AG10803 (cell line): ENCODE measurements at regions not wholly inside any gene's neighbourhood (a gene's known extent, or its start where the extent isn't known, plus 50 kb on each side); places are given as distances from the start of the nearest gene placed in this dataset.
"Not testable (repeated sequence)": the region's sequence is repeated elsewhere in the genome, so short reads cannot be mapped to it uniquely, and the experiment has no call there.

Experiments
- DNase-seq: peaks from one replicate; pipeline ENCODE4 v3.0.0; 2010; ENCODE audit warnings: low read depth
- H3K4me3 ChIP-seq: 2 replicates; pipeline ENCODE4 v1.5.1; 2011; ENCODE audit warnings: mild to moderate bottlenecking, low read length, control low read depth
- TF ChIP-seq, protein P1 (sequence below): conservative IDR thresholded peaks from 2 replicates; pipeline ENCODE4 v1.5.1; 2011; ENCODE audit warnings: mild to moderate bottlenecking, low read length, control low read depth, inconsistent platforms

GRCh38 chr10:45163315-45163975, 152.0 kb downstream of the OR13A1 start:
- TF ChIP-seq, protein P1, sequence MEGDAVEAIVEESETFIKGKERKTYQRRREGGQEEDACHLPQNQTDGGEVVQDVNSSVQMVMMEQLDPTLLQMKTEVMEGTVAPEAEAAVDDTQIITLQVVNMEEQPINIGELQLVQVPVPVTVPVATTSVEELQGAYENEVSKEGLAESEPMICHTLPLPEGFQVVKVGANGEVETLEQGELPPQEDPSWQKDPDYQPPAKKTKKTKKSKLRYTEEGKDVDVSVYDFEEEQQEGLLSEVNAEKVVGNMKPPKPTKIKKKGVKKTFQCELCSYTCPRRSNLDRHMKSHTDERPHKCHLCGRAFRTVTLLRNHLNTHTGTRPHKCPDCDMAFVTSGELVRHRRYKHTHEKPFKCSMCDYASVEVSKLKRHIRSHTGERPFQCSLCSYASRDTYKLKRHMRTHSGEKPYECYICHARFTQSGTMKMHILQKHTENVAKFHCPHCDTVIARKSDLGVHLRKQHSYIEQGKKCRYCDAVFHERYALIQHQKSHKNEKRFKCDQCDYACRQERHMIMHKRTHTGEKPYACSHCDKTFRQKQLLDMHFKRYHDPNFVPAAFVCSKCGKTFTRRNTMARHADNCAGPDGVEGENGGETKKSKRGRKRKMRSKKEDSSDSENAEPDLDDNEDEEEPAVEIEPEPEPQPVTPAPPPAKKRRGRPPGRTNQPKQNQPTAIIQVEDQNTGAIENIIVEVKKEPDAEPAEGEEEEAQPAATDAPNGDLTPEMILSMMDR: no peak
- H3K4me3 ChIP-seq: no peak overlapping the region
- no peak for DNase-seq

GRCh38 chr10:45175520-45176118, 139.8 kb downstream of the OR13A1 start:
- not testable (repeated sequence) for DNase-seq, H3K4me3 ChIP-seq

DNA sequence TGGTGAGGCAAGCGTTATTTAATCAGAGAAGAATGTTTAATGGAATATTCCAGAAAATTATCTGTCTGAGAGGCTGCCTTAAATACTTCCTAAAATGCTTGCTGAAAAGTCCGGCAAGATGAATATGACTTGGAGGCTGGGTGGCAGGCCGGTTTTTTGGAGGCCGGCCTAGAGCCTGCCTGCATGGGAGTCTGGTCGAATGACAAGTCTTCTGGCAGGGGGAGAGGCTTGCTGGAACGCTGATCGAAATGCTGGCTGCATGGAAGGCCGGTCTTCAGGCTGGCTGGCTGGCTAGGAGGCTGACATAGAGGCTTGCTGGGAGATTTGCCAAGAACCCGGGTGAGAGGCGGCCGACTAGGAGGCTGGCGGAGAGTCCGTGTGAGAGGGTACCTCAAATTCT, 135.7 kb downstream of the OR13A1 start:
- peak; percentile 19 for DNase-seq
- H3K4me3 ChIP-seq: no peak overlapping the region
- TF ChIP-seq, protein P1: no peak

DNA sequence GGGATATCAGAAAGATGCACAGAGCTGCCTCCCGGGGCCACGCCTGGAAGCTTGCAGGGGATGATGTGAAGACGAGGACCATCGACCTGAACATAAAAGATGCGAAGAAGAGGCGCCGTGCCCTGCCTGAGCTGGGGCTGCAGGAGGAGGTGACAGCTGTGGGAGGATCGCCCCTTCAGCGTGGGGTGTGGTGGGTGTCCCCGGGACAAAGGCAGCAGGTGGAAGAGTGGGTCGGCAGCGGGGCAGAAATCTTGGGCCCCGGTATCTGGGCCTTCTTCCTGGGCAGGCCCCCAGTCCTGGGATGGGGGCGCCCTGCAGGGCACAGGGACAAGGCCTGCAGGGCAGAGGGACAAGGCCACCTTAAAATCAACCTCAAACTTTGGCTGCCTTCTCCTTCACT, 134.9 kb downstream of the OR13A1 start:
- no peak for DNase-seq
- no peak overlapping the region for H3K4me3 ChIP-seq
- TF ChIP-seq, protein P1: no peak

DNA sequence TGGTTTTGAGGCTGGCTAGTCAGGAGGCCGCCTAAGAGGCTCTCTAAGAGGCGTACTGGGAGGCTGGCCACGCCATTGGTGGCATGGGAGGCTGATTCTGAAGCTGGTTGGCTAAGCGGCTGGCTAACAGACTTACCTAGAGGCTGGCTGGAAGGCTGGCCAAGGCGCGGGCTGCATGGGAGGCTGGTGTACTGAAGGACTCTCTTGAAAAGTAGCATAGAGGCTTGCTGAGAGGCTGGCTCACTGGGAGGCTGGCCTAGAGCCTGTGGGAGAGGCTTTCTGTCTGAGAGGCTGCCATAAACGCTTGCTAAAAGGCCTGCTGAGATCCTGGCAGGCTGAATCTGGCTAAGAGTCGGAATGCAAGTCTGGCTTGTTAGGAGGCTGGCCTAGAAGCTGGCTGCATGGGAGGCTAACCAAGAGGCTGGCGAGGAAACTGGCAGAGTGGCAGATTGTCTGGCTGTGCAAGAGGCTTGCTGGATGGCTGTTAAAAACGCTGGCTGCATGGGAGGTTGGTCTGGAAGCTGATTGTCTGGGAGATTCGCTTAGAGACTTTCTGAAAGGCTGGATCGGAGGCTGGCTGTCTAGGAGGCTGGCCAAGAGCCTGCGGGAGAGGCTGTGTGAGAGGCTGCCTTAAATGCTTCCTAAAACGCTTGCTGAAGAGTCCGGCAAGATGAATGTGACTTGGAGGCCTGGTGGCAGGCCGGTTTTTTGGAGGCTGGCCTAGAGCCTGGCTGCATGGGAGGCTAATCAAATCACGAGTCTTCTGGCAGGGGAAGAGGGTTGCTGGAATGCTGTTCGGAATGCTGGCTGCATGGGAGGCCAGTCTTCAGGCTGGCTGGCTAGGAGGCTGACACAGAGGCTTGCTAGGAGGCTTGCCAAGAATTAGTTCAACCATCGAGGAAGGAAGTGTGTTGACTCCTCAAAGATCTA, 134.2 kb downstream of the OR13A1 start:
- DNase-seq: peak; percentile 67
- TF ChIP-seq, protein P1: no peak
- no peak overlapping the region for H3K4me3 ChIP-seq

DNA sequence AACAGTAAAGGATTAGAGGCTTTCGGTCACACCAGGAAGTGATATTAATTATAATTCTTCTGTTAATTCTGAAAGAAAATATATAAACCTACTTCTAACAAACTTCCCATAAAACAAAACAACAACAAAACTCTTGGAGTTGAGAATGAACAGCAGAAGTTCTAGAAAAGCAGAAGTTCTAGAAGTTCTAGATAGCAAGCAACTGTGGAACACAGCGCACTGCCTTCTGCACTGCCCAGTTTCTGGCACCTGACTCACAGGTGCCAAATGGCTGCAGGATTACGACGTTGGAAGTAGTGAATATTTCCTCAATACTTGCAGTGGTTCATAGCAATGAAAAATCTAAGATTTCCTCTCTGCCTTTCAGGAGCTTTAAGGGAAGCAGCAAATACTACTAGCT, 132.2 kb downstream of the OR13A1 start:
- TF ChIP-seq, protein P1: no peak
- H3K4me3 ChIP-seq: no peak overlapping the region
- DNase-seq: no peak

GRCh38 chr10:45197816-45198485, 117.5 kb downstream of the OR13A1 start:
- no peak for DNase-seq
- no peak overlapping the region for H3K4me3 ChIP-seq
- TF ChIP-seq, protein P1: no peak
